Panc1 (cell line): ENCODE measurements at regions not wholly inside any gene's neighbourhood (a gene's known extent, or its start where the extent isn't known, plus 50 kb on each side); places are given as distances from the start of the nearest gene placed in this dataset.

ENCODE experiments used
- ATAC-seq: fragments of 200-7000 bp; cut with Tn5 transposase; 2 replicates; pipeline ENCODE4 v1.9.1; 2020; ENCODE audit warnings: mild to moderate bottlenecking, moderate library complexity
- BruUV-seq: library from RNA; stranded (reverse); fragments of 400-500 nt; replicated peaks from 2 replicates; lab custom pipeline; 2021; lab: Mats Ljungman, UMichigan
- CTCF ChIA-PET: fragments of 300-600 bp; sonication (Branson Sonifier 250); formaldehyde crosslinking; loops from one replicate; lab custom pipeline; 2022; ENCODE audit warnings: antibody characterized with exemption; lab: Charles Lee
- POLR2A ChIA-PET: fragments of 300-600 bp; sonication (Branson Sonifier 250); formaldehyde crosslinking; loops from one replicate; lab custom pipeline; 2022; ENCODE audit warnings: antibody characterized with exemption; lab: Charles Lee
- DNase-seq: peaks from one replicate; pipeline ENCODE4 v3.0.0-alpha.2; 2010; ENCODE audit warnings: low read depth, low spot score
- H3K27ac ChIP-seq: 2 replicates; pipeline ENCODE4 v1.5.1; 2011; ENCODE audit warnings: mild to moderate bottlenecking, low read length, inconsistent platforms
- H3K27me3 ChIP-seq: fragments of 200-500 bp; sonication (Bioruptor generic); 2 replicates; pipeline ENCODE4 v1.6.0; 2014; ENCODE audit warnings: low read length, inconsistent platforms; ENCODE audit not compliant: control insufficient read depth, insufficient read depth
- H3K36me3 ChIP-seq: fragments of 200-500 bp; sonication (Bioruptor generic); 2 replicates; pipeline ENCODE4 v1.5.1; 2014; ENCODE audit warnings: inconsistent platforms, mild to moderate bottlenecking, low read length, moderate library complexity; ENCODE audit not compliant: control insufficient read depth, insufficient read depth
- H3K4me1 ChIP-seq: 2 replicates; pipeline ENCODE4 v1.5.1; 2011; ENCODE audit warnings: inconsistent platforms, mild to moderate bottlenecking, low read length, moderate library complexity; ENCODE audit not compliant: control insufficient read depth, insufficient read depth
- H3K4me3 ChIP-seq, 2 experiments: 2 replicates each; pipeline ENCODE4 v1.5.1; 2011 to 2012; ENCODE audit warnings: low read depth in 2 of 2, low read length in 2 of 2, mild to moderate bottlenecking in 2 of 2, inconsistent platforms in 1 of 2, moderate library complexity in 1 of 2
- H3K9me3 ChIP-seq: fragments of 200-500 bp; sonication (Bioruptor generic); 2 replicates; pipeline ENCODE4 v1.5.1; 2014; ENCODE audit warnings: low read depth, mild to moderate bottlenecking, inconsistent platforms, low read length, moderate library complexity; ENCODE audit not compliant: control insufficient read depth, insufficient read depth
- POLR2AphosphoS5 ChIP-seq: IDR thresholded peaks from 2 replicates; pipeline ENCODE4 v1.6.1; 2012; ENCODE audit warnings: mild to moderate bottlenecking, low read depth, low read length, moderate library complexity
- REST ChIP-seq, 2 experiments: IDR thresholded peaks; 2 replicates each; pipeline ENCODE4 v1.6.1; 2011 to 2012; ENCODE audit warnings: low read depth in 2 of 2, control low read depth in 1 of 2, low read length in 1 of 2, mild to moderate bottlenecking in 1 of 2, moderate library complexity in 1 of 2; ENCODE audit not compliant: insufficient read depth in 1 of 2
- SIN3A ChIP-seq: IDR thresholded peaks from 2 replicates; pipeline ENCODE4 v1.6.1; 2012; ENCODE audit warnings: low read depth, mild to moderate bottlenecking, low read length, moderate library complexity, borderline replicate concordance; ENCODE audit not compliant: insufficient read depth
- TCF7L2 ChIP-seq: IDR thresholded peaks from 2 replicates; pipeline ENCODE4 v1.6.1; 2011; ENCODE audit warnings: mild to moderate bottlenecking, low read depth, low read length, inconsistent platforms
- in situ Hi-C: cut with HindIII; loops from 2 replicates; pipeline ENCODE4 v1.10.0; 2016; ENCODE audit warnings: low sequenced_read_pairs, low pct_unique_long_range_greater_than_20kb
- intact Hi-C: fragments of 100-400 bp; cut with micrococcal nuclease; formaldehyde crosslinking; loops from one replicate; pipeline ENCODE4 v1.10.0; 2022; ENCODE audit not compliant: unreplicated experiment
- TF ChIP-seq, protein P1 (sequence below): fragments of 450-650 bp; IDR thresholded peaks from 2 replicates; pipeline ENCODE4 v1.5.1; 2017; ENCODE audit warnings: mild to moderate bottlenecking

GRCh38 chr6:14038467-14039437 is 78.8 kb upstream of the CD83 start:
- H3K36me3 ChIP-seq, result no peaks in the 10 kb centered on the region
- no peaks in the 10 kb centered on the region for H3K4me1 ChIP-seq
- H3K27me3 ChIP-seq, result no peaks in the 10 kb centered on the region
- DNase-seq (no peak), ATAC-seq (no peak)
- BruUV-seq, result no TSS peak
- intact Hi-C loops (no loop called here), in situ Hi-C loops (no loop called here)
- ChIA-PET POLR2A (no interaction called here), CTCF (interaction anchor here (0.5 to 0.6 kb wide), 2 partner anchors 9 to 268 kb away, joined by 3 to 4 read pairs; no protein-coding TSS in a partner anchor)
- no peaks in the 10 kb centered on the region for H3K9me3 ChIP-seq
- H3K27ac ChIP-seq, result no peak overlapping the region
- TF ChIP-seq POLR2AphosphoS5, result no peak
- TF ChIP-seq SIN3A, result no peak
- no peak for TF ChIP-seq TCF7L2
- no peak for TF ChIP-seq REST (IDR thresholded peaks at IDR 0.05; ENCODE audit: insufficient read depth in 1 of 2, low read depth in 2 of 2, low read length in 1 of 2)
- TF ChIP-seq, protein P1, sequence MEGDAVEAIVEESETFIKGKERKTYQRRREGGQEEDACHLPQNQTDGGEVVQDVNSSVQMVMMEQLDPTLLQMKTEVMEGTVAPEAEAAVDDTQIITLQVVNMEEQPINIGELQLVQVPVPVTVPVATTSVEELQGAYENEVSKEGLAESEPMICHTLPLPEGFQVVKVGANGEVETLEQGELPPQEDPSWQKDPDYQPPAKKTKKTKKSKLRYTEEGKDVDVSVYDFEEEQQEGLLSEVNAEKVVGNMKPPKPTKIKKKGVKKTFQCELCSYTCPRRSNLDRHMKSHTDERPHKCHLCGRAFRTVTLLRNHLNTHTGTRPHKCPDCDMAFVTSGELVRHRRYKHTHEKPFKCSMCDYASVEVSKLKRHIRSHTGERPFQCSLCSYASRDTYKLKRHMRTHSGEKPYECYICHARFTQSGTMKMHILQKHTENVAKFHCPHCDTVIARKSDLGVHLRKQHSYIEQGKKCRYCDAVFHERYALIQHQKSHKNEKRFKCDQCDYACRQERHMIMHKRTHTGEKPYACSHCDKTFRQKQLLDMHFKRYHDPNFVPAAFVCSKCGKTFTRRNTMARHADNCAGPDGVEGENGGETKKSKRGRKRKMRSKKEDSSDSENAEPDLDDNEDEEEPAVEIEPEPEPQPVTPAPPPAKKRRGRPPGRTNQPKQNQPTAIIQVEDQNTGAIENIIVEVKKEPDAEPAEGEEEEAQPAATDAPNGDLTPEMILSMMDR, result no peak
- H3K4me3 ChIP-seq, result no peak overlapping the region

DNA sequence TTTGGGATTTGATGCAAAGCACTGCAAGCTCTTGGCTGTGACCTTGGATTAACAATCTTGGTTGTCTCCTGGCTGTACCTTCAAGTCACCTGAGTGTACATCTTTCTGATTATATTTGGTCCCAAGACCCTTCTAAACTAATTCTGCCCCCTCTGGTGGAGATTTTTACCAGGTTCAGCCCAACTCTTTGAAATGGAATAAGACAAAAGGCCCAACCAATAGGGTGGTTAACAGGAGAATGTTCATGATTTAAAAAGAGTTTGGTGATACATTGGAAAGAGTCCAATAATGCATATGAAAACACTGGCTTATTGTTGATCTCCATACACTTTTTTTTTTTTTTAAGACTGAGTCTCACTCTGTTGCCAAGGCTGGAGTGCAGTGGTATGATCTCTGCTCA is 77.5 kb upstream of the CD83 start:
- no peaks in the 10 kb centered on the region for H3K9me3 ChIP-seq
- H3K27me3 ChIP-seq, result no peaks in the 10 kb centered on the region
- DNase-seq (no peak), ATAC-seq (no peak)
- in situ Hi-C loops, result no loop called here
- intact Hi-C loops, result no loop called here
- no peak overlapping the region for H3K4me3 ChIP-seq
- ChIA-PET CTCF (no interaction called here), POLR2A (no interaction called here)
- H3K4me1 ChIP-seq, result no peaks in the 10 kb centered on the region
- H3K36me3 ChIP-seq, result no peaks in the 10 kb centered on the region
- no TSS peak for BruUV-seq
- H3K27ac ChIP-seq, result no peak overlapping the region
- TF ChIP-seq SIN3A (no peak), POLR2AphosphoS5 (no peak), REST (IDR thresholded peaks at IDR 0.05; ENCODE audit: insufficient read depth in 1 of 2, low read depth in 2 of 2, low read length in 1 of 2) (no peak), TCF7L2 (no peak)
- TF ChIP-seq, protein P1, result no peak
